ENCODE measurements at regions not wholly inside any gene's neighbourhood (a gene's known extent, or its start where the extent isn't known, plus 50 kb on each side); places are given as distances from the start of the nearest gene placed in this dataset.
"Not testable (repeated sequence)": the region's sequence is repeated elsewhere in the genome, so short reads cannot be mapped to it uniquely, and the experiment has no call there.

- TF ChIP-seq CUX1 (IDR thresholded peaks at IDR 0.05; ENCODE audit: insufficient replicate concordance, low read depth, low read length) (no peak), STAT1 (conservative IDR thresholded peaks at IDR 0.05) (no peak)
Measured at GRCh38 chr6:95882371-95882770, 133.4 kb upstream of the FUT9 start (continued).

GRCh38 chr6:95888711-95889110 lies 127.1 kb upstream of the FUT9 start:
- not testable (repeated sequence) for BruUV-seq (replicated peaks)

More at GRCh38 chr6:95888711-95889110, 127.1 kb upstream of the FUT9 start:
- H3K4me3 ChIP-seq; H3K36me3 ChIP-seq (ENCODE audit: control insufficient read depth in 2 of 2, insufficient read depth in 2 of 2, low read length in 1 of 2); H2AFZ ChIP-seq (ENCODE audit: control insufficient read depth, low read depth, low read length); CTCF ChIA-PET; ATAC-seq; H4K20me1 ChIP-seq (ENCODE audit: control insufficient read depth, insufficient read depth); H3K9ac ChIP-seq (ENCODE audit: control insufficient read depth, insufficient read depth, low read length); intact Hi-C loops (cut with micrococcal nuclease; ENCODE audit: unreplicated experiment); POLR2A ChIA-PET; H3K27ac ChIP-seq (ENCODE audit: control insufficient read depth, insufficient read depth); H3K27me3 ChIP-seq (replicated peaks in 1 of 2; ENCODE audit: control insufficient read depth in 2 of 2, insufficient read depth in 2 of 2, low read length in 1 of 2); H3K4me1 ChIP-seq (ENCODE audit: control insufficient read depth, insufficient read depth, low read length); H3K4me2 ChIP-seq (ENCODE audit: control insufficient read depth, insufficient read depth); FAIRE-seq; DNase-seq (ENCODE audit: low read depth, low spot score); SMC1A ChIA-PET (ENCODE audit: uncharacterized antibody, unreplicated experiment); H3K9me3 ChIP-seq (replicated peaks; ENCODE audit: control insufficient read depth, insufficient read depth, low read length); in situ Hi-C loops (cut with MboI); H3K79me2 ChIP-seq (ENCODE audit: control insufficient read depth, insufficient read depth, low read length); RAD21 ChIA-PET (ENCODE audit: unreplicated experiment): not testable (repeated sequence)
- 19% methylated on average over 2 of the region's 2 CpGs for WGBS (ENCODE audit: insufficient coverage, insufficient replicate concordance, low lambda C conversion rate, missing lambda C conversion rate)

All from GM12878 (cell line).